GM18502 (cell line): ENCODE measurements at regions not wholly inside any gene's neighbourhood (a gene's known extent, or its start where the extent isn't known, plus 50 kb on each side); places are given as distances from the start of the nearest gene placed in this dataset.

Experiments
- ATAC-seq: cut with Tn5 transposase; IDR thresholded peaks from one replicate; pipeline ENCODE4 v1.9.1; 2021; ENCODE audit warnings: mild to moderate bottlenecking; ENCODE audit not compliant: unreplicated experiment, poor library complexity

GRCh38 chr20:59526242-59527225 lies 77.8 kb upstream of the PHACTR3 start:
- no peak for ATAC-seq

- ATAC-seq = no peak
Observed at GRCh38 chr20:59530782-59531181, 73.6 kb upstream of the PHACTR3 start.

- ATAC-seq = no peak
Observed at GRCh38 chr20:59537991-59538390, 66.3 kb upstream of the PHACTR3 start.

- ATAC-seq = no peak
Observed at GRCh38 chr20:59547596-59547995, 56.7 kb upstream of the PHACTR3 start.
